NCI-H1092 (cell line): ENCODE measurements at regions not wholly inside any gene's neighbourhood (a gene's known extent, or its start where the extent isn't known, plus 50 kb on each side); places are given as distances from the start of the nearest gene placed in this dataset.
"Not testable (repeated sequence)": the region's sequence is repeated elsewhere in the genome, so short reads cannot be mapped to it uniquely, and the experiment has no call there.

Experiments
- DNase-seq: peaks from one replicate; lab custom pipeline; 2025; lab: John Stamatoyannopoulos, UW

GRCh38 chrX:25851141-25851540, 287.0 kb upstream of the MAGEB18 start:
- DNase-seq, result no peak

DNA sequence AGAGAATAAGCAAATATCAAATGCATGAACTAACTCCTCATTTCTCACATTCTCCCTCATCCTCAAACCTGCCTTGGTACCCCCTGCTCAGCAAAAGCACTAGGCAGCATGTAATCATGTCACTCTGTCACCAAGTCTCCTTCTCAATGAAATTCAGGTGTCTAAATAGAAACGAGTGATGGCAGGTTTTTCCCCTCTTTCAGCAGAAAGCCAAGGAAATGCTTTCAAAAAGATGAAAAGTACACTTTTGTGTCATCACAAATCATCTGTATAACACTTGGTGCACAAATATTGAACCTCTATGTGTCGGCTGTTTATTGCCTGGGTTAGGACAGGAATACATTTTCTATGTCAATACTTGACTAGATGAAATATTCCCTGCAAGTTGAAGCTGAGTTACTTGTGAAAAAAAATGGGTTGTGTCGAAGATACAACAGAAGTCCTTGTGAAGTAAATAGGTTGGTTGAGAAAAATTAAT, 285.1 kb upstream of the MAGEB18 start:
- no peak for DNase-seq

DNA sequence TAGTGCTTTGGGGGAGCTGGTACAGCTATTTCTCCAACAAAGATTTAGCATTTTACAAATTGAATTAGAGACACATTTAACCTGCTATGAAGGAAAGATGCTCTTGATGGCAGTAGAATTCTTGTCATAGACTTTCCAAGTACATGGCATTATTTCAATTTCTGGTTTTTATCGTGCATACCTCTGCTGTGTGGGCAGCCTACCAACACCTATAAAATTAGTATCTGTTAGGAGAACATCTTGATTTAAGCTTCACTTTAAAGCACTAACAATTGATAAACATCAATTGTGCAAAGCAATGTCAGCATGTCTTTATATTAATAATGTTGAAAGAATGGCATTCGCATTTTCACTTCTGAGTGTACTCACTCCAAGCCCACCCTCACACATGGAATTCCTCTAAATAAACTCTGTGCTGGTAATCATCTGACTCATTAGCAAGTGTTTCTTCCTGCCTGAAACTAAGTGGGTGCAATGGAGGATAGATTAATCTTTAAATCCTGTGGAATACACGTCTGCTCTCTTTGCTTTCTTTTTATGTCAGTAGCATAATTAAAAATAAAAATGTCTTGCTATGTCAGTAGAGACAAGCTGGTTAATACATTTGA, 279.8 kb upstream of the MAGEB18 start:
- DNase-seq, result no peak

GRCh38 chrX:25860322-25860721, 277.8 kb upstream of the MAGEB18 start:
- no peak for DNase-seq

GRCh38 chrX:25869761-25870160, 268.4 kb upstream of the MAGEB18 start:
- no peak for DNase-seq

DNA sequence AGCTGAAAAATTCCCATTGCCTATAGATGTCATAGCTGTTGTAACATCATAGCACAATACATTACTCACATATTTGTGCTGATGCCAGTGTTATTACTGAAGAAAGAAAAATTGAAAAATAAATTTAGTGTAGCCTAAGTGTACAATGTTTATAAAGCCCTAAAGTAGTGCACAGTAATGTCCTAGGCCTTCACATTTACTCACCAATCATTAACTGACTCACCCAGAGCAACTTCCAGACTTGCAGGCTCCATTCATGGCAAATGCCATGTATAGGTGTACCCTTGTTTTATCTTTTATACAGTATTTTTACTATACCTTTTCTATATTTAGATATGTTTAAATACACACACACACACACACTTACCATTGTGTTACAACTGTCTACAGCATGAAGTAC, 265.4 kb upstream of the MAGEB18 start:
- DNase-seq, result no peak

DNA sequence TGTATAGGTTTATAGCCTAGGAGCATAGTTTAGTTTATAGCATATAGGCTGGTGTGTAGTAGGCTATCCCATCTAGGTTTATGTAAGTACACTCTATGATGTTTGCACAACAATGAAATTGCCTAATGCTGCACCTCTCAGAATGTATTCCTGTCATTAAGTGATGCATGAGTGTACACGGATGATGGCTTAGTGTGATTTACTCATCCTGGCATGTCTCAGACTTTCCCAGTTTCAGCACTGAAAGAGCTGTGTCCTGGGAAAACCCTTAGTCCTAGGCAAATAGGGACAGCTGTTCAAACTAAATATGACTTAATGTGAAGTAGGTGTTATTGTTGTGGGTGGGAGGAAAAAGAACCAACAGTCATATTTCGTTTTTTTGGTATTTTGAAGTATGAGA, 264.9 kb upstream of the MAGEB18 start:
- no peak for DNase-seq

GRCh38 chrX:25878806-25879205, 259.3 kb upstream of the MAGEB18 start:
- DNase-seq, result no peak

- not testable (repeated sequence) for DNase-seq
Measured at GRCh38 chrX:25882503-25882902, 255.6 kb upstream of the MAGEB18 start.

DNA sequence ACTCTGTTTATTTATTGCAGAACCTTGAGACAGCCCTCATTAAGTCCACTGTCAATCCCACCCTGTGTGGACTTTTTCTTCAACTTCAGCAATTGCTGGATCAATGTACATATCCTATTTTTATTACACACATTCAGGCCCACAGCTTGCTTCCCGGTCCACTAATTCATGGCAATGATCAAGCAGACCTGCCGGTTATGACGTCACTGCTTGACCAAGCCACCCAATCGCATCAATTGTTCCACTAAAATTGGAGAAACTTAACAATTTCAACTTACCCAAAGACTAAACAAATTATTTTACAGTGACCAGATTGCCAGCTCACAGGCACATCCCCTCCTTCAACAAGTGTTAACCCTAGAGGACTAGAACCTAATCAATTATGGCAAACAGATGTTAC, 240.4 kb upstream of the MAGEB18 start:
- no peak for DNase-seq

- not testable (repeated sequence) for DNase-seq
Measured at GRCh38 chrX:25905728-25906127, 232.4 kb upstream of the MAGEB18 start.

- no peak for DNase-seq
Measured at GRCh38 chrX:25925946-25926345, 212.2 kb upstream of the MAGEB18 start.

DNA sequence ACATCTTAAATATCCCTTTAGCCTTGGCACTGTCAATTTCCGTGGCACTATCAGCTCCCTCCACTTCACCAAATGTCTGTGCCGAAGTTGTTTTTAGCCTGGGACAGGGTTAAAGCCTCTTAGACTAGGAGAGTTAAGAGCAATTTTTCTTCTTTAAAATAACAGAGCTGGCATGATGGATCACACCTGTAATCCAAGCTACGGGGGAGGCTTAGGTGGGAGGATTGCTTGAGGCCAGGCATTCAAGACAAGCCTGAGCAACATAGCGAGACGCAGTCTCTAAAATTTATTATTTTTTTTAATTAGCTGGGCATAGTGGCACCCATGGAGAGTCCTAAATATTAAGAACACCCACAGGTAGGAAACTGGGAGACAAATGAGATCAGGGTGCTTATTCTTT, 209.8 kb upstream of the MAGEB18 start:
- DNase-seq, result no peak

DNA sequence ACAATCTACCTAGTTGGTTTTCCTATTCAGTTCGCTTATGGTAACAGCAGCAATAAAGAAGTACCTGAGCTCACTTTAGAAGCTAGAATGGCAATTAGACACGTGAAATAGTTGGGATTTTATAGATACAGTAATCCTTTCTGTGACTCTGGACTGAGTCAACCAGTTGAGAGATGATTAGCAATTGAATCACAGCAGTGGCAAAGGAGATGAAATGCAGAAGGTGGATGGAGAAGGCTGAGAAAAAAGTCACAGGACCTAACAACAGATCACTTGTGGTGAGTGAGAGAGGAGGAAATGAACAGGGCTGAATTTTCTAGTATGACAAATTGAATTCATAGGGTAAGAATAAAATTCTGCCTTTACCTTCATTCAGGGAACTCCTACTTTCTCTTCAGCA, 197.1 kb upstream of the MAGEB18 start:
- DNase-seq, result no peak

GRCh38 chrX:25941559-25942250, 196.4 kb upstream of the MAGEB18 start:
- DNase-seq, result no peak

- peak; percentile 2 for DNase-seq
Measured at GRCh38 chrX:25968920-25969319, 169.2 kb upstream of the MAGEB18 start.

GRCh38 chrX:25976683-25977310, 161.3 kb upstream of the MAGEB18 start:
- no peak for DNase-seq

GRCh38 chrX:25998687-25999086, 139.5 kb upstream of the MAGEB18 start:
- no peak for DNase-seq

- DNase-seq, result no peak
Measured at GRCh38 chrX:26007462-26007861, 130.7 kb upstream of the MAGEB18 start.

DNA sequence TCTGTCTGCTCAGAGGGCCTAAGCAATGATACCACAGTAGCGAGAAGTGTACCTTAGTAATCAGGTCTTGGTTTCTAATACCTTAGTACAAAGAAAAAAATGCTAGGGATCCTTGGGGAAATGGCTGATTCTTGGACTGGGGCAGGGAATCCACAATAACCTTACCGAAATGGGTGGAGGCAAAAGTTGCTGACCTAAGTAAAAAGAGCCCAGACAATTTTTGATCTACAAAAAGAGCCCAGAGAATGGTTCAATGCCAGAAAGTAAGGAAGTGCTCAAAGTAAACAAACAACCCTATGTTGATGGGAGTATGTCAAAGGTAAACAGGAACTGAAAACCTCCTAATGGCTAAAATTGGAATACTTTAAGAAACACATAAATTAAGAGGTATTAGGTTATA, 130.1 kb upstream of the MAGEB18 start:
- DNase-seq, result no peak

DNA sequence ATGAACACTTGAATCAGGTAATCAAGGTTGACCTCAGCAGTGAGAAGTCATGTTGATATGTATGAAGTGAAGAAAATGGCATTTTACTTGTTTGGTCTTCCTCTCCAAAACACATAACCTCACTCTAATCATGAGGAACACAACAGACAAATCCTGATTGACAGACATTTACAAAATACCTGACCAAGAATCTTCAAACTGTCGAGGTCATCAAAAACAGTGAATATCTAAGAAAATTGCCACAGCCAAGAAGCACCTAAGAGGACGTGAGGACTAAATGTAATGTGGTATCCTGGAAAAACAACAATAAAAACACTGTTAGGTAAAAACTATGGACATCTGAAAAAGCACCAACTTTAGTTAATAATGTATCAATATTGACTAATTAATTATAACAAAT, 129.5 kb upstream of the MAGEB18 start:
- no peak for DNase-seq

DNA sequence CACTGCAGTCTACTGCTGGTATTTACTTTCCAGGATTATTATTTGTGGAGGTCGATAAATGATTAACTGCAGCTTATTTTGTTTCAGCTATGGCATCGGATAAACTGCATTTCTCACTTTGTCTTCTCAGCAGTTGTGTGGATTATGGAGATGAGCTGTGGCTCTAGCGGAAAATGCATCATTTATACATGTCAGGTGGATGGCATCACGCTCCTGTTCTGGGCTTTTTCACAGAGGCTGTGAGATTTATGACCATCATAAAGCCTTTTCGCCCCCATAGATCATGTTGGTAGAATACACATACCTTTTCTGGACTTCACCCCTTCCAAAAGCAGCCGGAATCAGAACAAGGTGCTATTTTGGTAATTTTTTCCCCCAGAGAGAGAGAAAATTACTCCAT, 118.8 kb upstream of the MAGEB18 start:
- no peak for DNase-seq

- no peak for DNase-seq
Measured at GRCh38 chrX:26026179-26026578, 112.0 kb upstream of the MAGEB18 start.
